K562 (cell line): ENCODE measurements at regions not wholly inside any gene's neighbourhood (a gene's known extent, or its start where the extent isn't known, plus 50 kb on each side); places are given as distances from the start of the nearest gene placed in this dataset.

Experiments
- ADNP ChIP-seq: fragments of 200-800 bp; sonication (Bioruptor generic); IDR thresholded peaks from 2 replicates; pipeline ENCODE4 v1.6.1; 2016; ENCODE audit warnings: missing genetic modification characterization, missing compliant biosample characterization
- POLR2AphosphoS5 ChIP-seq: IDR thresholded peaks from 2 replicates; pipeline ENCODE4 v1.6.1; 2011; ENCODE audit warnings: mild to moderate bottlenecking, low read depth, low read length, moderate library complexity; ENCODE audit not compliant: control insufficient read depth, insufficient read depth
- SRF ChIP-seq, 2 experiments: fragments of 250-450, 450-650 bp in 1 of 2; sonication (Bioruptor Pico) in 1 of 2; sonication (generic) in 1 of 2; formaldehyde crosslinking; IDR thresholded peaks; 2 replicates each; pipeline versions ENCODE4 v1.5.0 to v1.5.1; 2020 to 2022; ENCODE audit warnings: mild to moderate bottlenecking in 1 of 2, missing genetic modification reagents in 1 of 2
- TF ChIP-seq, protein P1 (sequence below), 3 experiments: IDR thresholded peaks in 2 of 3; conservative IDR thresholded peaks in 1 of 3; 2 replicates each; pipeline ENCODE4 v1.5.1; 2011 to 2012; ENCODE audit warnings: low read length in 3 of 3, mild to moderate bottlenecking in 3 of 3, control low read depth in 2 of 3, improper control_type of control experiment in 1 of 3, inconsistent platforms in 1 of 3, low read depth in 1 of 3, mixed read lengths in 1 of 3, moderate library complexity in 1 of 3; ENCODE audit not compliant: insufficient read depth in 2 of 3

- TF ChIP-seq, protein P1, sequence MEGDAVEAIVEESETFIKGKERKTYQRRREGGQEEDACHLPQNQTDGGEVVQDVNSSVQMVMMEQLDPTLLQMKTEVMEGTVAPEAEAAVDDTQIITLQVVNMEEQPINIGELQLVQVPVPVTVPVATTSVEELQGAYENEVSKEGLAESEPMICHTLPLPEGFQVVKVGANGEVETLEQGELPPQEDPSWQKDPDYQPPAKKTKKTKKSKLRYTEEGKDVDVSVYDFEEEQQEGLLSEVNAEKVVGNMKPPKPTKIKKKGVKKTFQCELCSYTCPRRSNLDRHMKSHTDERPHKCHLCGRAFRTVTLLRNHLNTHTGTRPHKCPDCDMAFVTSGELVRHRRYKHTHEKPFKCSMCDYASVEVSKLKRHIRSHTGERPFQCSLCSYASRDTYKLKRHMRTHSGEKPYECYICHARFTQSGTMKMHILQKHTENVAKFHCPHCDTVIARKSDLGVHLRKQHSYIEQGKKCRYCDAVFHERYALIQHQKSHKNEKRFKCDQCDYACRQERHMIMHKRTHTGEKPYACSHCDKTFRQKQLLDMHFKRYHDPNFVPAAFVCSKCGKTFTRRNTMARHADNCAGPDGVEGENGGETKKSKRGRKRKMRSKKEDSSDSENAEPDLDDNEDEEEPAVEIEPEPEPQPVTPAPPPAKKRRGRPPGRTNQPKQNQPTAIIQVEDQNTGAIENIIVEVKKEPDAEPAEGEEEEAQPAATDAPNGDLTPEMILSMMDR (IDR thresholded peaks at IDR 0.05 in 2 of 3, conservative IDR thresholded peaks at IDR 0.05 in 1 of 3; ENCODE audit: insufficient read depth in 2 of 3, low read depth in 1 of 3, low read length in 3 of 3) = no peak
- no peak for TF ChIP-seq POLR2AphosphoS5
- TF ChIP-seq ADNP (tag) = no peak
- no peak for TF ChIP-seq SRF (CRISPR knock-in tag; IDR thresholded peaks at IDR 0.05)
These were observed 1070.0 kb downstream of the CDH11 start for GRCh38 chr16:64051824-64052223.
